Uterus (tissue), 3 donors: ENCODE measurements at regions not wholly inside any gene's neighbourhood (a gene's known extent, or its start where the extent isn't known, plus 50 kb on each side); places are given as distances from the start of the nearest gene placed in this dataset.
"Not testable (repeated sequence)": the region's sequence is repeated elsewhere in the genome, so short reads cannot be mapped to it uniquely, and the experiment has no call there.

Source experiments
- DNase-seq, 2 donors: peaks; one replicate each; pipeline ENCODE4 v3.0.0-alpha.2; 2019 to 2020
- H3K27ac ChIP-seq, 2 donors: fragments of 200-600 bp; sonication (generic); 1 replicate in 1 of 2; 2 replicates in 1 of 2; pipeline ENCODE4 v1.5.1; 2016 to 2018
- H3K27me3 ChIP-seq, 2 donors: fragments of 200-600 bp; sonication (generic); one replicate each; pipeline ENCODE4 v1.5.1; 2018 to 2019; ENCODE audit warnings: control low read depth in 1 of 2
- H3K36me3 ChIP-seq, 2 donors: fragments of 200-600 bp; sonication (generic); one replicate each; pipeline ENCODE4 v1.5.1; 2019; ENCODE audit warnings: control low read depth in 1 of 2
- H3K4me1 ChIP-seq, 2 donors: fragments of 200-600 bp; sonication (generic); one replicate each; pipeline ENCODE4 v1.5.1; 2018 to 2019; ENCODE audit warnings: control low read depth in 1 of 2
- H3K4me3 ChIP-seq, 2 donors: fragments of 200-600 bp; sonication (generic); 1 replicate in 1 of 2; 2 replicates in 1 of 2; pipeline ENCODE4 v1.5.1; 2018 to 2019; ENCODE audit warnings: mild to moderate bottlenecking in 1 of 2
- H3K9me3 ChIP-seq, 2 donors: fragments of 200-600 bp; sonication (generic); one replicate each; pipeline ENCODE4 v1.5.1; 2019; ENCODE audit warnings: control low read depth in 1 of 2
- CTCF ChIP-seq, 4 experiments: fragments of 200-600 bp in 2 of 4; fragments of 450-650 bp in 2 of 4; sonication (generic) in 2 of 4; IDR thresholded peaks; one replicate each; pipeline ENCODE4 v1.5.1; 2016 to 2019; ENCODE audit warnings: antibody characterized with exemption in 4 of 4, mild to moderate bottlenecking in 2 of 4, moderate library complexity in 1 of 4
- POLR2A ChIP-seq, 2 donors: fragments of 450-650 bp; IDR thresholded peaks; one replicate each; pipeline ENCODE4 v1.6.1; 2016; ENCODE audit warnings: antibody characterized with exemption in 2 of 2, mild to moderate bottlenecking in 1 of 2, moderate library complexity in 1 of 2
- intact Hi-C: fragments of 100-400 bp; cut with DNase I; formaldehyde crosslinking; loops from one replicate; pipeline ENCODE4 v1.15.1; 2023; ENCODE audit warnings: low total_unique reads
- donor health status: DM: yes; HTN: yes; CAD: no.

- H3K36me3 ChIP-seq, result no peaks in the 10 kb centered on the region
- H3K27ac ChIP-seq, result no peak overlapping the region
- no peak for DNase-seq
- TF ChIP-seq CTCF (IDR thresholded peaks at IDR 0.05), result no peak
- H3K9me3 ChIP-seq, result no peaks in the 10 kb centered on the region
- H3K4me1 ChIP-seq, result no peaks in the 10 kb centered on the region
- no peak overlapping the region for H3K4me3 ChIP-seq
- intact Hi-C loops, result no loop called here
- H3K27me3 ChIP-seq, result no peaks in the 10 kb centered on the region
Observed at GRCh38 chr3:40939741-40940130, 259.6 kb upstream of the CTNNB1 start.

- intact Hi-C loops, result no loop called here
- no peak for DNase-seq
Observed at GRCh38 chr3:40940651-40941050, 258.7 kb upstream of the CTNNB1 start.

GRCh38 chr3:40947022-40947421 is 252.3 kb upstream of the CTNNB1 start:
- intact Hi-C loops, H3K27ac ChIP-seq, H3K4me3 ChIP-seq, H3K4me1 ChIP-seq, H3K9me3 ChIP-seq, DNase-seq, H3K36me3 ChIP-seq, H3K27me3 ChIP-seq: not testable (repeated sequence)

More at GRCh38 chr3:40940651-40941050, 258.7 kb upstream of the CTNNB1 start:
- H3K27me3 ChIP-seq, result no peaks in the 10 kb centered on the region
- H3K27ac ChIP-seq, result no peak overlapping the region
- H3K4me3 ChIP-seq, result no peak overlapping the region
- no peaks in the 10 kb centered on the region for H3K9me3 ChIP-seq
- TF ChIP-seq POLR2A (IDR thresholded peaks at IDR 0.05) (no peak), CTCF (IDR thresholded peaks at IDR 0.05) (no peak)
- no peaks in the 10 kb centered on the region for H3K36me3 ChIP-seq
- no peaks in the 10 kb centered on the region for H3K4me1 ChIP-seq

GRCh38 chr3:40949347-40949746 is 250.0 kb upstream of the CTNNB1 start:
- H3K4me1 ChIP-seq, H3K27me3 ChIP-seq, H3K4me3 ChIP-seq, H3K9me3 ChIP-seq, H3K27ac ChIP-seq, DNase-seq, H3K36me3 ChIP-seq, intact Hi-C loops: not testable (repeated sequence)

- TF ChIP-seq POLR2A (IDR thresholded peaks at IDR 0.05) (no peak), CTCF (IDR thresholded peaks at IDR 0.05) (no peak)
- no peak overlapping the region for H3K27ac ChIP-seq
- no peak overlapping the region for H3K4me3 ChIP-seq
- H3K36me3 ChIP-seq, result no peaks in the 10 kb centered on the region
- H3K9me3 ChIP-seq, result no peaks in the 10 kb centered on the region
- H3K4me1 ChIP-seq, result no peaks in the 10 kb centered on the region
- no peaks in the 10 kb centered on the region for H3K27me3 ChIP-seq
- intact Hi-C loops, result no loop called here
- DNase-seq, result no peak
Observed at GRCh38 chr3:40951636-40952035, 247.7 kb upstream of the CTNNB1 start.

- no peak overlapping the region for H3K4me3 ChIP-seq
- intact Hi-C loops, result no loop called here
- H3K27ac ChIP-seq, result no peak overlapping the region
- H3K36me3 ChIP-seq, result no peaks in the 10 kb centered on the region
- DNase-seq, result no peak
- no peaks in the 10 kb centered on the region for H3K27me3 ChIP-seq
- TF ChIP-seq POLR2A (IDR thresholded peaks at IDR 0.05) (no peak), CTCF (IDR thresholded peaks at IDR 0.05) (no peak)
- no peaks in the 10 kb centered on the region for H3K4me1 ChIP-seq
- H3K9me3 ChIP-seq, result no peaks in the 10 kb centered on the region
Observed at GRCh38 chr3:40961104-40961857, 238.0 kb upstream of the CTNNB1 start.
